IPS-18c (cell line): ENCODE measurements at regions not wholly inside any gene's neighbourhood (a gene's known extent, or its start where the extent isn't known, plus 50 kb on each side); places are given as distances from the start of the nearest gene placed in this dataset.

ENCODE experiments used
- H3K4me3 ChIP-seq: 2 replicates; pipeline ENCODE4 v1.7.0; 2013; ENCODE audit warnings: low read depth, mild to moderate bottlenecking, low read length, moderate library complexity; ENCODE audit not compliant: insufficient read depth
- H3K9me3 ChIP-seq: one replicate; pipeline ENCODE4 v1.6.1; 2013; ENCODE audit warnings: mild to moderate bottlenecking, low read length, moderate library complexity; ENCODE audit not compliant: control insufficient read depth, insufficient read depth

DNA sequence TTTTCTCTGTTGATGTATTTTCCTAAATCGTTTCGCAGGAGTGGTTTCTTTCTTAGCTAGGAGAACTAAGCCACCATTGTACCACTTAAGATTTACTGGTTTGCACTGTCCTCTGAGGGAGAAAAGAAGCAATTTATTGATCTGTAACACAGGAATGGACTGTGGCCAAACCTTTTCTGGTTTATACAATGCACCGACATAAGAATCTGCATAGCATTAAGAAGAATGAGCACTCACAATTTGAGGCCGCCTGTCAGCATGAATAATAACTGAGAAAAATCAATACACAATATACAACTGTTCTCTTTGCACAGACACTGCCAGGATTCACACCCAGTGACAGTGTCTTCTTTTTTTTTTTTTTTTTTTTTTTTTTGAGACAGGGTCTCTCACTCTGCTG, 168.6 kb upstream of the DMRT1 start:
- Histone ChIP-seq H3K4me3 (no peak overlapping the region), H3K9me3 (peaks cover 2% of the 10 kb centered on the region)

GRCh38 chr9:673264-673965, 168.1 kb upstream of the DMRT1 start:
- no peak overlapping the region for H3K4me3 ChIP-seq
- H3K9me3 ChIP-seq = peaks cover 2% of the 10 kb centered on the region

- no peak overlapping the region for H3K4me3 ChIP-seq
These were observed 167.5 kb upstream of the DMRT1 start for GRCh38 chr9:673966-674526.

GRCh38 chr9:675697-676370, 165.7 kb upstream of the DMRT1 start:
- H3K4me3 ChIP-seq = no peak overlapping the region
- no peaks in the 10 kb centered on the region for H3K9me3 ChIP-seq

More at GRCh38 chr9:673966-674526, 167.5 kb upstream of the DMRT1 start:
- no peaks in the 10 kb centered on the region for H3K9me3 ChIP-seq

DNA sequence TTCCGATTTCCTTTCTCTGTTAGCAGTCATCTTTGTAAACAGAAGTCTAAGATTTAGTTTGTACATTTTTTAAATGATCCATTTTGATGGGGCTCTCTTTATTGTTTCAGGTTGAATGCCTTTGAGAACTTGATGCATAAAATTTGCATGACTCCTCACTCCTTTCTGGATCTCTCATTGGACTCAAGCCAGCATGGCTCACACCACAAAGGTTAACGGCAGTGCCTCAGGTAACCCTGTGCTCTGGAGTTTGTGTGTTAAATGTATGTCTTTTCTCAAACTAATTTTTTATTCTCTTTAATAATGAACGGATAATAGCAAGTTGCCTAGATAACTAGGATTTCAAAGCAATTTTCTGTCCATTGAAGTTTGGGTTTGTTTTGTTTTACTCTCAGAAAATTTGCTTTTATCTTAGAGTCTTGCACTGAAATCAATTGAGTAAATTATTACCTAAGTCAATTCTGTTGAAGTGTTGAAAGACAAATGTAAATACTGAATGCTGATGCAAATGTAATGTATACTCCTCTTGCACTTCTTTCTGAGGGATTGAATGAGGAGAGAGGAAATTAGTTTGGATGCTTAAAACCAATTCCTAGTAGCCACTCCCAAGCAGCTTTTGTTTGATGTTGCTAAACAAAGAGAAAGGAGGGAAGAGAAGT, 164.6 kb upstream of the DMRT1 start:
- H3K4me3 ChIP-seq = no peak overlapping the region
- no peaks in the 10 kb centered on the region for H3K9me3 ChIP-seq

GRCh38 chr9:677461-678097, 163.9 kb upstream of the DMRT1 start:
- no peaks in the 10 kb centered on the region for H3K9me3 ChIP-seq
- H3K4me3 ChIP-seq = no peak overlapping the region

DNA sequence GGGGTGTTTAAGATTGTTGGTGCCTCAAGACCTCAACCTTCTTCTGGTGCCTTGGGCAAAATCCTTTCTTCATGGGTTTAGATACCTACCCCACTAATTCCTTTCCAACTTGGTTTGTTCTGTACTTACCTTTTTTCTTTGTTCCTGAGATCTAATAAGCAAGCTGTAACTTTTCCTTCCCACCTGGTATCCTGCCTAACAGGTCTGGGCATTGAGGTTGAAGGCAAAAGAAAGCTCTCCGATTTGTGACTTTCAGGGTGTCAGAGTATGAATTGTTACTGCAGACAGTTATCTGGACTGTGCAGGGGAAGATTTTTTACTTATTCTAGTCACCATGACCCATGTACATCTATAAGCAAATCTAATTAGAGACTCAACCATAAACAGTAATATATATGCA, 162.6 kb upstream of the DMRT1 start:
- no peaks in the 10 kb centered on the region for H3K9me3 ChIP-seq

GRCh38 chr9:679462-679861, 162.0 kb upstream of the DMRT1 start:
- no peaks in the 10 kb centered on the region for H3K9me3 ChIP-seq
- H3K4me3 ChIP-seq = no peak overlapping the region

More for the DNA sequence above, 162.6 kb upstream of the DMRT1 start:
- H3K4me3 ChIP-seq = no peak overlapping the region

GRCh38 chr9:680106-680505, 161.4 kb upstream of the DMRT1 start:
- H3K4me3 ChIP-seq = no peak overlapping the region
- H3K9me3 ChIP-seq = no peaks in the 10 kb centered on the region

DNA sequence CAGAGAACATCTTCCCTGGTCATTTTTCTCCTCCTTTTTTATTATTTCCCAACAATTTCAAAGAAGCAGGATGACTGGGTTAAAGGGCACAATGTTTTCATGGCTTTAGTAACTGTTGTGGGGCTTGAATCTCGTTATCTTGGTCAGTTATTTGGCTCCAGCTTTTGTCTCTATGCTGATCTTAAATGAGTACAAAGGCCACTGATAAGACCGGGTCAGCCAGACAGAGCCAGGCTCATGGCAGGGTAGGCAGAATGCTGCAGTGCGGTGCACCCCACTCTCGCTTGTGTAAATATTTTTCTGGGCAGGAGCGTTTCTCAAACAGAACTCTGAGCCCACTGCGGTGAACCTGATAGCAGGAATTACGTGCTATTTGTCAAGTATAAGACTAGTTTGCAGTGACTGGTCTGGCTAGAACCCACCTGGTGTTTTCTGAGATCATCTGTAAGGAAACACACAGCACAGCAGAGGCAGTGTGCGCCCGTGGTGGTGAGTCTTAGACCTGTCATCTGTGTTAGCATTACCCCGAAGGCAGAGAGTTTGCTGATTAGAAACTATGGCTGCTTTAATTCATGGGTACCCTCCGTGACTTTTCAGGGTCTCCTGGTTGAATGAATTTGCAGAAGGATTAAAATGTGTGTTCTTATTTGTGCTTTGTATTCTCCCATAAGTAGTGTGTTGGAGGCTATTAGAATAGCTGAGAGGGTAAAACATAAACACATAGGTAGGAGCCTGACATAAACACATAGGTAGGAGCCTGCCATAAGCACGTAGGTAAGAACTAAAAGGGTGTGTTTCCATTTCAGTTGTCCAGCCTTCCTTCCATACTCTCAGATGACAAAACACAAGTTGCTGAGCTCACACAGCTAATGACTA, 158.6 kb upstream of the DMRT1 start:
- Histone ChIP-seq H3K9me3 (no peaks in the 10 kb centered on the region), H3K4me3 (no peak overlapping the region)

DNA sequence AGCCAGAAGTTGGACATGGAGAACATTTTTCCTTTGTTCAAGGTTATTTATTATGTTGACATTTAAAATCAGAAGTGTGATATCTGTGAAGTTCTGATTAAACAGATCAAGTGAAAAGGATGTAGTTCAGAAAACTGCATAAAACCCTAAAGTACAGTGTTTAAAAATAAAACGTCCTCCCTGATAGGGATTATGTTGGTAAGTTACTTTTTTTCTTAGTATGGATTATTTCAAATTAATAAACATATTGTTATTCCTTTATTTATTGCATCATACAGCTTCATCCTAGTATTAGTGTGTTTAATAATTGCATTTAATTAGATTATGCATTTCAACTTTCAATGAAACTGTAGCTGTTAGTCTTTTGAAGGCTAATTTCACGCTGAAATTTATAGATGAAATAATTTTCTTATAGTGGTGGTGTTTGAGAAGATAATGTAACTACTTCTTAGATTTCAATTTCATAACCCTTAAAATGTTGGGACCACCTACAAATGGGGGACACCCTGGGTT, 157.9 kb upstream of the DMRT1 start:
- Histone ChIP-seq H3K9me3 (no peaks in the 10 kb centered on the region), H3K4me3 (no peak overlapping the region)

- no peak overlapping the region for H3K4me3 ChIP-seq
- no peaks in the 10 kb centered on the region for H3K9me3 ChIP-seq
These were observed 157.2 kb upstream of the DMRT1 start for GRCh38 chr9:684054-684890.

GRCh38 chr9:684941-685340, 156.6 kb upstream of the DMRT1 start:
- H3K9me3 ChIP-seq = no peaks in the 10 kb centered on the region
- H3K4me3 ChIP-seq = no peak overlapping the region

DNA sequence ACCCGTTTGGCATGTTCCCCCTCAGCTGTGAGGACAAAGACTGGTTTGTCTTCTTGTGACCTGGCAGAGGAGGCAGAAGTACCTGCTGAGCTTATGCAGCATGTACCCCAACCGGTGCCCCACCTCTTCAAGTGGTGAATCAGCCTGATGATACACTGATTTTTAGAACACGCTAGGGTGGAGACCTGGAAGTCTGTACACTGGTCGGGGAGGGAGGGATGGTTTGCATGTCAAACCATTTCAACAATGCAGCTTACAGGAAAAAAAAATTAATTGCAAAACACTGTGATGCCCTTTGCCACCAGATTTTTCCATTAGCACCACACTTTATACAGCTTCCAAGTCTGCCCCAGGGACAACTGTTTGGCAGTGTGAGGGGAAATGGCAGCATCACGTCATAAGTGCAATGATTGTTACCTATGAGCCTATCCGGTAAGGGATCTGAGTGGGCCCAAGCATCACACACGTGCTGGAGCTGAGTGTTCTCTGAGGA, 155.1 kb upstream of the DMRT1 start:
- H3K4me3 ChIP-seq = no peak overlapping the region

DNA sequence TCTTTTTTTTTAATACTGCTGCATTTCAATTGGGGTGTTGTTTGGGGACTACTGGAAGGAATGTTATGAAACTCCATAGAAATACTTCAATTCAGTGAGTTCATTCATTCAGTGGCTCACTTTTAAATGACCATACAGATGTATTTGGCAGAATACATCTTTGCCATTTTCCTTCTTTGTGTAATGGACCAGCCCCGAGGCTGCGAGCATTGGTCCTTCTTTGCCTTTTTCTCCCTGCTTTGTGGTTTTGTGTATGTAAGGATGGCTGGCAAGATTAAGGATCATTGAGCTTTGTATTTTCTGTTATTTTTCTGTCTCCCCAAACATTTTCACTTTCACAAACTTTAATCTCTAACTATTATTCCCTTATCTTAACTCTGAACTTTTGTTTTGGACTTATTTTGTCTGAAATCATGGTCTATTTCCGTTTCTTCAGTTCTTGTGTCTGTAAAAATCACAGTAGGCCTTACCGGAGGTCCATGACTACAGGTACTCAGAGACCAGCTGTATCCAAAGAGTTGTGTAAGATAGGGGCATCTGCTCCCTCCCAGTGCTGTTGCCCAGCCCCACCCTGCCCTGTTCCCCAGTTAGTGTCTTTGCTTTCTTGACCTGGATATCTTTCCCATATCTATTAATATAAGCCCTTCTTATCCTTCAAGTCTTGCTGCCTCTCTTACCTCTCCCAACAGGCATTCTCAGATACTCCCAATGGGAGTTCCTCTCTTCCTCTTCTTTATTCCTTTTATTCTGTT, 154.3 kb upstream of the DMRT1 start:
- no peak overlapping the region for H3K4me3 ChIP-seq
- H3K9me3 ChIP-seq = no peaks in the 10 kb centered on the region

More for the DNA sequence above, 155.1 kb upstream of the DMRT1 start:
- no peaks in the 10 kb centered on the region for H3K9me3 ChIP-seq
